ENCODE measurements at regions not wholly inside any gene's neighbourhood (a gene's known extent, or its start where the extent isn't known, plus 50 kb on each side); places are given as distances from the start of the nearest gene placed in this dataset.
"Not testable (repeated sequence)": the region's sequence is repeated elsewhere in the genome, so short reads cannot be mapped to it uniquely, and the experiment has no call there.

- no peak for DNase-seq
Observed at GRCh38 chr21:27795418-27795817, 828.5 kb upstream of the ADAMTS5 start.

- no peak for DNase-seq
Observed at GRCh38 chr21:27793901-27794300, 827.0 kb upstream of the ADAMTS5 start.

- DNase-seq = no peak
Observed at GRCh38 chr21:27787046-27787445, 820.2 kb upstream of the ADAMTS5 start.

GRCh38 chr21:27779606-27780005, 812.7 kb upstream of the ADAMTS5 start:
- DNase-seq = no peak

GRCh38 chr21:27776925-27777553, 810.2 kb upstream of the ADAMTS5 start:
- DNase-seq = no peak

- no peak for DNase-seq
Observed at GRCh38 chr21:27772816-27773215, 805.9 kb upstream of the ADAMTS5 start.

GRCh38 chr21:27771938-27772483, 805.1 kb upstream of the ADAMTS5 start:
- no peak for DNase-seq

GRCh38 chr21:27769763-27770162, 802.9 kb upstream of the ADAMTS5 start:
- no peak for DNase-seq

- not testable (repeated sequence) for DNase-seq
Observed at GRCh38 chr21:27768046-27768637, 801.3 kb upstream of the ADAMTS5 start.

GRCh38 chr21:27764056-27764455, 797.2 kb upstream of the ADAMTS5 start:
- DNase-seq = no peak

- DNase-seq = no peak
Observed at GRCh38 chr21:27761623-27762022, 794.7 kb upstream of the ADAMTS5 start.

GRCh38 chr21:27759820-27760219, 792.9 kb upstream of the ADAMTS5 start:
- no peak for DNase-seq

- no peak for DNase-seq
Observed at GRCh38 chr21:27759091-27759659, 792.3 kb upstream of the ADAMTS5 start.

- DNase-seq = no peak
Observed at GRCh38 chr21:27756191-27756590, 789.3 kb upstream of the ADAMTS5 start.

- DNase-seq = no peak
Observed at GRCh38 chr21:27743971-27744564, 777.2 kb upstream of the ADAMTS5 start.

GRCh38 chr21:27741736-27742135, 774.8 kb upstream of the ADAMTS5 start:
- DNase-seq = no peak

- DNase-seq = no peak
Observed at GRCh38 chr21:27740084-27740483, 773.2 kb upstream of the ADAMTS5 start.

- no peak for DNase-seq
Observed at GRCh38 chr21:27739187-27739586, 772.3 kb upstream of the ADAMTS5 start.

- DNase-seq = no peak
Observed at GRCh38 chr21:27735699-27736098, 768.8 kb upstream of the ADAMTS5 start.

GRCh38 chr21:27734146-27734545, 767.3 kb upstream of the ADAMTS5 start:
- DNase-seq = no peak

GRCh38 chr21:27725916-27726315, 759.0 kb upstream of the ADAMTS5 start:
- no peak for DNase-seq

- DNase-seq = no peak
Observed at GRCh38 chr21:27722095-27722494, 755.2 kb upstream of the ADAMTS5 start.

- no peak for DNase-seq
Observed at GRCh38 chr21:27721675-27722074, 754.8 kb upstream of the ADAMTS5 start.

GRCh38 chr21:27719226-27719625, 752.3 kb upstream of the ADAMTS5 start:
- no peak for DNase-seq

Measured in CD4-positive, alpha-beta T cell treated with Interleukin-12 subunit alpha and Interleukin-12 subunit beta, for 1 hour (primary cell).